A549 (cell line): ENCODE measurements at regions not wholly inside any gene's neighbourhood (a gene's known extent, or its start where the extent isn't known, plus 50 kb on each side); places are given as distances from the start of the nearest gene placed in this dataset.
"Not testable (repeated sequence)": the region's sequence is repeated elsewhere in the genome, so short reads cannot be mapped to it uniquely, and the experiment has no call there.

Experiments
- ATAC-seq, 2 experiments: fragments of 200-7000 bp in 1 of 2; fragments of >200 bp in 1 of 2; cut with Nextera tagmentation in 1 of 2; cut with Tn5 transposase in 1 of 2; 3 replicates each; pipeline versions ENCODE4 v1.8.0 to v1.9.1; 2018 to 2020; ENCODE audit warnings: mild to moderate bottlenecking in 1 of 2, moderate library complexity in 1 of 2
- CTCF ChIA-PET: fragments of 300-600 bp; sonication (Branson Sonifier 250); formaldehyde crosslinking; extraction: SDS; loops from one replicate; lab custom pipeline; 2021; ENCODE audit warnings: antibody characterized with exemption, inconsistent platforms; lab: Yijun Ruan, JAX
- POLR2A ChIA-PET: fragments of 350-600 bp; formaldehyde crosslinking; extraction: SDS; loops from one replicate; lab custom pipeline; 2021; ENCODE audit warnings: antibody characterized with exemption, inconsistent platforms; lab: Yijun Ruan, JAX
- DNase-seq, 2 experiments: peaks; one replicate each; pipeline versions ENCODE4 v3.0.0 to v3.0.0-alpha.2; 2011 to 2016; ENCODE audit warnings: low read depth in 1 of 2, low spot score in 1 of 2
- FAIRE-seq: peaks from 2 replicates; lab custom pipeline; 2011; peaks lifted over from hg19 to GRCh38; lab: Jason Lieb, UNC
- H3K27ac ChIP-seq, 2 experiments: fragments of >200 bp; sonication (Bioruptor Twin); formaldehyde crosslinking; 3 replicates each; pipeline ENCODE4 v1.5.1; 2016 to 2017
- H3K4me1 ChIP-seq: fragments of >200 bp; sonication (Bioruptor Twin); formaldehyde crosslinking; 3 replicates; pipeline ENCODE4 v1.6.1; 2016
- H3K4me2 ChIP-seq: fragments of >200 bp; sonication (Bioruptor Twin); formaldehyde crosslinking; 3 replicates; pipeline ENCODE4 v1.6.1; 2016
- H3K4me3 ChIP-seq: fragments of >200 bp; sonication (Bioruptor Twin); formaldehyde crosslinking; 3 replicates; pipeline ENCODE4 v1.5.1; 2016
- H3K9me3 ChIP-seq: fragments of >200 bp; sonication (Bioruptor Twin); formaldehyde crosslinking; 3 replicates; pipeline ENCODE4 v1.6.1; 2016
- ATOH8 ChIP-seq: fragments of 250-450 bp; sonication (Bioruptor Pico); IDR thresholded peaks from 2 replicates; pipeline ENCODE4 v1.5.0; 2020; ENCODE audit warnings: low read depth, mild to moderate bottlenecking, moderate library complexity
- CBX2 ChIP-seq: fragments of 200-600 bp; sonication (generic); IDR thresholded peaks from 2 replicates; pipeline ENCODE4 v1.6.1; 2016; ENCODE audit warnings: low read depth, mild to moderate bottlenecking, borderline replicate concordance
- CBX8 ChIP-seq: fragments of 200-600 bp; sonication (generic); IDR thresholded peaks from 2 replicates; pipeline ENCODE4 v1.6.1; 2016
- CHD2 ChIP-seq: fragments of 150-350 bp; IDR thresholded peaks from 2 replicates; pipeline ENCODE4 v1.6.1; 2014; ENCODE audit warnings: low read length; ENCODE audit not compliant: partially characterized antibody
- CHD4 ChIP-seq: fragments of 200-600 bp; sonication (generic); IDR thresholded peaks from 2 replicates; pipeline ENCODE4 v1.6.1; 2016; ENCODE audit warnings: antibody characterized with exemption, mild to moderate bottlenecking, borderline replicate concordance
- CTCF ChIP-seq: fragments of >200 bp; sonication (Bioruptor Twin); formaldehyde crosslinking; IDR thresholded peaks from 3 replicates; pipeline ENCODE4 v1.5.1; 2016
- ESRRA ChIP-seq: fragments of 150-350 bp; IDR thresholded peaks from 2 replicates; pipeline ENCODE4 v1.6.1; 2014; ENCODE audit warnings: mild to moderate bottlenecking, low read length, borderline replicate concordance
- FOSL2 ChIP-seq, 2 experiments: fragments of 450-650 bp in 1 of 2; fragments of >200 bp in 1 of 2; sonication (Bioruptor Twin) in 1 of 2; formaldehyde crosslinking; IDR thresholded peaks; 2 replicates each; pipeline versions ENCODE4 v1.5.0 to v1.6.1; 2016 to 2020; ENCODE audit warnings: mild to moderate bottlenecking in 1 of 2, moderate library complexity in 1 of 2
- FOXS1 ChIP-seq: fragments of 250-450 bp; sonication (Bioruptor Pico); IDR thresholded peaks from 2 replicates; pipeline ENCODE4 v1.5.0; 2020; ENCODE audit warnings: mild to moderate bottlenecking, moderate library complexity
- GATA3 ChIP-seq: IDR thresholded peaks from 2 replicates; pipeline ENCODE4 v1.6.1; 2012; ENCODE audit warnings: borderline replicate concordance
- HDAC2 ChIP-seq: fragments of 200-600 bp; sonication (generic); IDR thresholded peaks from 2 replicates; pipeline ENCODE4 v1.6.1; 2016
- HES2 ChIP-seq: fragments of >200 bp; sonication (Bioruptor Twin); formaldehyde crosslinking; IDR thresholded peaks from 2 replicates; pipeline ENCODE4 v1.6.1; 2016
- HEYL ChIP-seq: fragments of 250-450 bp; sonication (Bioruptor Pico); IDR thresholded peaks from 2 replicates; pipeline ENCODE4 v1.8.0; 2021; ENCODE audit warnings: mild to moderate bottlenecking, moderate library complexity
- HOXA7 ChIP-seq: fragments of 250-450 bp; sonication (Bioruptor Pico); IDR thresholded peaks from 2 replicates; pipeline ENCODE4 v1.5.0; 2020; ENCODE audit warnings: mild to moderate bottlenecking, moderate library complexity
- HOXB13 ChIP-seq: fragments of 250-450 bp; sonication (Bioruptor Pico); IDR thresholded peaks from 2 replicates; pipeline ENCODE4 v1.5.0; 2020; ENCODE audit warnings: low read depth, mild to moderate bottlenecking, moderate library complexity
- HOXB5 ChIP-seq: fragments of 250-450 bp; sonication (Bioruptor Pico); IDR thresholded peaks from 2 replicates; pipeline ENCODE4 v1.5.0; 2020; ENCODE audit warnings: mild to moderate bottlenecking, moderate library complexity
- MAFK ChIP-seq: fragments of 450-650 bp; IDR thresholded peaks from 2 replicates; pipeline ENCODE4 v1.6.1; 2014; ENCODE audit not compliant: partially characterized antibody
- NFE2L2 ChIP-seq: fragments of 150-350 bp; conservative IDR thresholded peaks from 2 replicates; pipeline ENCODE4 v1.6.1; 2014; ENCODE audit warnings: low read length
- NPAS2 ChIP-seq: fragments of 250-450 bp; sonication (Bioruptor Pico); IDR thresholded peaks from 2 replicates; pipeline ENCODE4 v1.8.0; 2022; ENCODE audit warnings: mild to moderate bottlenecking, moderate library complexity, borderline replicate concordance
- PBX3 ChIP-seq: IDR thresholded peaks from 2 replicates; pipeline ENCODE4 v1.6.1; 2012
- POLR2A ChIP-seq: IDR thresholded peaks from 2 replicates; pipeline ENCODE4 v1.6.1; 2012; ENCODE audit warnings: mild to moderate bottlenecking, low read length
- RARB ChIP-seq: fragments of 250-450 bp; sonication (Bioruptor Pico); IDR thresholded peaks from 2 replicates; pipeline ENCODE4 v1.8.0; 2021; ENCODE audit warnings: mild to moderate bottlenecking, moderate library complexity
- RCOR1 ChIP-seq: fragments of 150-350 bp; IDR thresholded peaks from 2 replicates; pipeline ENCODE4 v1.6.1; 2014; ENCODE audit warnings: antibody characterized with exemption, low read length, low read depth
- RFX5 ChIP-seq: fragments of 450-650 bp; IDR thresholded peaks from 2 replicates; pipeline ENCODE4 v1.7.1; 2014; ENCODE audit warnings: antibody characterized with exemption, mild to moderate bottlenecking, moderate library complexity
- RNF2 ChIP-seq: fragments of 200-600 bp; sonication (generic); IDR thresholded peaks from 2 replicates; pipeline ENCODE4 v1.6.1; 2016; ENCODE audit warnings: low read depth, mild to moderate bottlenecking, antibody characterized with exemption, moderate library complexity, borderline replicate concordance
- TP53 ChIP-seq: fragments of 250-450 bp; sonication (Bioruptor Pico); IDR thresholded peaks from 2 replicates; pipeline ENCODE4 v1.5.0; 2021; ENCODE audit warnings: mild to moderate bottlenecking, moderate library complexity
- ZC3H11A ChIP-seq: fragments of 450-650 bp; IDR thresholded peaks from 2 replicates; pipeline ENCODE4 v1.6.1; 2014; ENCODE audit warnings: antibody characterized with exemption, mild to moderate bottlenecking
- ZNF302 ChIP-seq: fragments of 250-450 bp; sonication (Bioruptor Pico); IDR thresholded peaks from 2 replicates; pipeline ENCODE4 v1.9.0; 2021; ENCODE audit warnings: inconsistent platforms, mild to moderate bottlenecking, moderate library complexity
- WGBS: methylation state at CpG from one replicate; pipeline ENCODE4 v1.1.6; 2017; ENCODE audit errors: missing lambda C conversion rate; 5-methylcytosine and 5-hydroxymethylcytosine counted together

- ChIA-PET POLR2A (no interaction called here), CTCF (no interaction called here)
- no peak for DNase-seq
Observed at GRCh38 chr3:146705225-146705624, 100.1 kb upstream of the PLSCR5 start.

GRCh38 chr3:146702237-146702636 lies 97.1 kb upstream of the PLSCR5 start:
- ATAC-seq = no peak

More at GRCh38 chr3:146705225-146705624, 100.1 kb upstream of the PLSCR5 start:
- no peak overlapping the region for H3K27ac ChIP-seq
- no peaks in the 10 kb centered on the region for H3K9me3 ChIP-seq
- WGBS = 23% methylated on average over 2 of the region's 2 CpGs
- ATAC-seq = no peak
- H3K4me1 ChIP-seq = no peaks in the 10 kb centered on the region
- no peak overlapping the region for H3K4me2 ChIP-seq
- H3K4me3 ChIP-seq = no peak overlapping the region
- FAIRE-seq = no peak
- no peak for TF ChIP-seq CHD4
- no peak for TF ChIP-seq ZC3H11A
- no peak for TF ChIP-seq HEYL (CRISPR knock-in tag)
- TF ChIP-seq ATOH8 (CRISPR knock-in tag) = no peak

GRCh38 chr3:146701246-146701645 lies 96.1 kb upstream of the PLSCR5 start:
- ChIA-PET CTCF (no interaction called here), POLR2A (no interaction called here)
- ATAC-seq (no peak), DNase-seq (no peak), FAIRE-seq (no peak)
- H3K27ac ChIP-seq = no peak overlapping the region
- H3K9me3 ChIP-seq = no peaks in the 10 kb centered on the region
- WGBS = 30% methylated on average over 3 of the region's 3 CpGs
- no peak overlapping the region for H3K4me2 ChIP-seq
- no peak overlapping the region for H3K4me3 ChIP-seq
- no peaks in the 10 kb centered on the region for H3K4me1 ChIP-seq
- TF ChIP-seq RNF2 = no peak
- TF ChIP-seq ESRRA = no peak
- no peak for TF ChIP-seq NPAS2 (CRISPR knock-in tag)
- TF ChIP-seq RARB (CRISPR knock-in tag) = no peak
- no peak for TF ChIP-seq MAFK
- TF ChIP-seq RFX5 = no peak
- no peak for TF ChIP-seq NFE2L2
- no peak for TF ChIP-seq CTCF
- TF ChIP-seq TP53 (CRISPR knock-in tag) = no peak
- TF ChIP-seq CHD4 = no peak
- TF ChIP-seq HDAC2 = no peak
- no peak for TF ChIP-seq RCOR1
- no peak for TF ChIP-seq HES2
- no peak for TF ChIP-seq HOXB5

More at GRCh38 chr3:146702237-146702636, 97.1 kb upstream of the PLSCR5 start:
- H3K4me2 ChIP-seq = no peak overlapping the region
- WGBS = 59% methylated on average over 5 of the region's 5 CpGs
- CTCF ChIA-PET = no interaction called here
- H3K4me1 ChIP-seq = no peaks in the 10 kb centered on the region
- no peak overlapping the region for H3K4me3 ChIP-seq
- no peak for FAIRE-seq
- POLR2A ChIA-PET = no interaction called here
- no peaks in the 10 kb centered on the region for H3K9me3 ChIP-seq
- H3K27ac ChIP-seq = no peak overlapping the region
- TF ChIP-seq HOXA7 (CRISPR knock-in tag) (no peak), HOXB13 (CRISPR knock-in tag) (no peak), POLR2A (no peak), CHD4 (no peak), HDAC2 (no peak), GATA3 (no peak), FOSL2 (IDR thresholded peaks at IDR 0.05) (no peak), FOSL2 (CRISPR knock-in tag; IDR thresholded peaks at IDR 0.05) (no peak), PBX3 (no peak), CHD2 (no peak), CBX2 (no peak), NFE2L2 (no peak), FOXS1 (no peak), ZNF302 (CRISPR knock-in tag) (no peak), CBX8 (no peak), HOXB5 (no peak)
- DNase-seq = no peak

- FAIRE-seq, DNase-seq, H3K4me2 ChIP-seq, CTCF ChIA-PET, H3K9me3 ChIP-seq, H3K27ac ChIP-seq, POLR2A ChIA-PET, H3K4me3 ChIP-seq, H3K4me1 ChIP-seq, ATAC-seq: not testable (repeated sequence)
Observed at GRCh38 chr3:146700025-146700424, 94.9 kb upstream of the PLSCR5 start.
